ENCODE measurements at regions not wholly inside any gene's neighbourhood (a gene's known extent, or its start where the extent isn't known, plus 50 kb on each side); places are given as distances from the start of the nearest gene placed in this dataset.

GRCh38 chr12:107530701-107531100 is 154.9 kb upstream of the PWP1 start:
- DNase-seq = no peak

GRCh38 chr12:107533218-107533617 is 152.4 kb upstream of the PWP1 start:
- no peak for DNase-seq

GRCh38 chr12:107536613-107537012 is 149.0 kb upstream of the PWP1 start:
- DNase-seq = no peak

DNA sequence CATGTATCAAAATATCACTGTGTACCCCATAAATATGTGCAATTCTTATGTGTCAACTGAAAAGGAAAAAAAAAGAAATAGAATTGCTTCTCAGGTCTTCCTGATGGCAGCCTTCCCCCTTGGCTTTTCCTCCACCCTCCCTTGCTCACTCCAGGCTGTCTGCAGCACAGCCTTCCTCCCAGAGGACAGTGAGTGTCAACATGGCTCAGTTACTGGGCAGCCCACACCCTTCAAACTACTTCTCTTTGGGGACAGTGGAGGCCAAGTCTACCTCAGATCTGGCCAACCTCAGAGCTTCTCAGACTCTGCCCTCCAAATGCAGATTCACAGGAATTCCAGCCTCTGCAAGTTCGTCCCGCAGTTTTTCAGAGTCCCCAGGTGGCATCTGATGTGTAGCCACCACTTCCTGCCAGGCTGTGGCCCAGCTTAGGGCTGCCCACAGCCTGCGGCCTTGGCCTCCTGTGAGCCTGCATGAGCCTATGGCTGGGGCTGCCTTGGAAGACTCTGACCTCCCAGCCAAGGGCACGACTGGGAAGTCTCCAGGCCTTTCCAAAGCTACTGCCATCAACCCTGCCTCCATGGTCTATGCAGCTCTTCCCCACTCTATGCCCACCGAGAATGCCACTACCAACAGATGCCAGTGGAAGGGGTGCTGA is 148.0 kb upstream of the PWP1 start:
- DNase-seq = no peak

DNA sequence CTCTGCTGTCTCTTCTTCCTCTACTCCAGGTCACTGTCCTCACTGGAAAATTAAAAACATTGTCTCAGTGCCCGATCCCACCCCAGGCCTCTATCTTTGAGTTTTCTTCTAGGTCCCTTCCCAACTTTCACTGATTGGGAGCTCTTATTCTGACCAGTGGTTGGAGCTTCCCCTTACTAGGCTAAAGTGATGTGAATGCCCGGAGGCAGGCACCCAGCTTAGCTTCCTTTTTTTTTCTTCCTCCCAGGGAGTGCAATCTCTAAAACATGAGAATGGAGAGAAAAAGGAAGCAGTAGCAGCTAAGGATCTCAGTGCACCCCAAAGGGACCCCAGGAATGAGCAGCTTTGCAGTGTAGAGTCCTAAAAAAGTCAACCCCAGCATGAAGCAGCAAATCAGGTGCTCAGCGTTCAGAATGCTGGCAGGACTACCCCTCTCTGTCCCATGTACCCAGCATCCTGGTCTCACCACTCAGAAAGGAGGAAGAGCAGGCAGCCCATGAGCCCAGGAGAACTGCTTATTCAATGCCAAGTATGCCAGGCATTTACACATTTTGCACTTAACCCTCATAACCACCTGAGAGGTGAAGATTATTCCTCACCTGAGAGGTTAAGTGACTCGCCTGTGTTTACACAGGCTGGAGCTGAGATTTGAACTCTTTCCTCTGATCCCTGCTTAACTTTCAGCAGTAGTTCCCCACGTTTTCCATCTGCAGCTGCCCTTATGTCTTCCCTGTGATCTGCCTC is 146.2 kb upstream of the PWP1 start:
- no peak for DNase-seq

- no peak for DNase-seq
Observed at GRCh38 chr12:107541001-107541705, 144.4 kb upstream of the PWP1 start.

DNA sequence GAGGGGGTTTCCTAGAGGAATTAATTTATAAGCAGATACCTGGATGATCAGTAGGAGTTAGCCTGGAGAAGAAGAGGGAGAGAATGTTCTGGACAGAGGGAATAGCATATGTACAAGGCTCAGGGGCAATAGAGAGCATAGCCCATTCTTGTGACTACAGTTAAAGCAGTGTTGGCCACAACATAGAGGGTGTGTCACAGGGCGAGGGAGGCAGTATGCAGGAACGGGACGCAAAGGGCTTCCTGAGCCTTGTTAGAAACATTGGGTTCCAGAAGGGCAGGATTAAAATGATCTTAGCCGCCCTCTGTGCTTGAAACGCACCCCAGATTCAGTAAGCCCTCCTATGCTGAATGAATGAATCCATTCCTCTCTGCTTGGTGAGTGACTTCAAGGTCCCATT is 142.2 kb upstream of the PWP1 start:
- no peak for DNase-seq

GRCh38 chr12:107543841-107544240 is 141.8 kb upstream of the PWP1 start:
- no peak for DNase-seq

DNA sequence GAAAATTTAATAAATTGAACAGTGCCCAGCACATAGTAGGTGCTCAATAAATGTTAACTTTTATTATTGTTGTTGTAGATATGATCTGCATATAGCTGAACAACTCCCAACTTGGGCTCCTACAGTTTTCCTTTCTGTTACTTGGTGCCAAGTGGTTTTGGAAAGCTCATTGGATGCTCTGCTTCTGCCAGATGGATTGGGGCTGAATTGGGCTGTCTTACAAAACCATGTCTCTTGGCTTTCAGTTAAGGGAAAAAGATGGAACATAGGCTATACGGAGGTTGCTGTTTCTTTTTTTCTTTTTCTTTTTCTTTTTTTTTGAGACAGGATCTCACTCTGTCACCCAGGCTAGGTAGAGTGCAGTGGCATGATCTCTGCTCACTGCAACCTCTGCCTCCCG is 140.7 kb upstream of the PWP1 start:
- no peak for DNase-seq

GRCh38 chr12:107545737-107546353 is 139.8 kb upstream of the PWP1 start:
- no peak for DNase-seq

GRCh38 chr12:107547389-107547788 is 138.2 kb upstream of the PWP1 start:
- no peak for DNase-seq

GRCh38 chr12:107549651-107550480 is 135.7 kb upstream of the PWP1 start:
- DNase-seq = no peak

DNA sequence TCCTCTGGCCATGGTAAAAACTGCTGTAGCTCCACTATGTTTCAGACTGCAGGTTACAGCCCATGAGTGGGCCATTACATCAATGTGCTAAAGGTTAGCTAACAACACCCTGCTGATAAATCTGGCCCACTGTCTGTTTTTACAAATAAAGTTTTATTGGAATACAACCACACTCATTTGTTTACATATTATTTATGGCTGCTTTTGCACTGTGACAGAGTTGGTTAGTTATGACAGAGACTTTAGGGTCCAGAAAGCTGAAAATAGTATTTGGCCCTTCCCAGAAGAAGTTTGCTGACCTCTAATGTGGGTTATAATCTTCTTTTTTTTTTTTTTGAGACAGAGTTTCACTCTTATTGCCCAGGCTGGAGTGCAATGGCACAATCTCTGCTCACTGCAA is 134.2 kb upstream of the PWP1 start:
- no peak for DNase-seq

DNA sequence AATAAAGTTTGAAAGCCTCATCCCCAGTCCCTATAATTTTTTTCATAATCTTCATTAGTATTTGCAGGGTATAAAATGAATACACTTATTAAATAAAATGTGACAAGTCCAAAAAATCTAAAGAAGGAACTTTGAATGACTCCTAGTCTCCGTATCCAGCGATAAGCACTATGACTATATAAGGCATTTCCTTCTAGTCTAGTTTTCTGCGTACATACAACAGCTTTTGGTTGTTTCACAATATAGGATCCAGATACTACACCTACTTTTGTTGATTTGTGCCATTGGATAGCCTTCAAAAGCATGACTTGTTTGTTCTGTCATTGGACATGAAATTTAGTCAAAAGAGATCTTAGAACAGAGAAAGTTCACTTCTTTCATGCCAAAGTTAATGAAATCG is 133.3 kb upstream of the PWP1 start:
- DNase-seq = no peak

- DNase-seq = no peak
Observed at GRCh38 chr12:107553211-107553765, 132.3 kb upstream of the PWP1 start.

DNA sequence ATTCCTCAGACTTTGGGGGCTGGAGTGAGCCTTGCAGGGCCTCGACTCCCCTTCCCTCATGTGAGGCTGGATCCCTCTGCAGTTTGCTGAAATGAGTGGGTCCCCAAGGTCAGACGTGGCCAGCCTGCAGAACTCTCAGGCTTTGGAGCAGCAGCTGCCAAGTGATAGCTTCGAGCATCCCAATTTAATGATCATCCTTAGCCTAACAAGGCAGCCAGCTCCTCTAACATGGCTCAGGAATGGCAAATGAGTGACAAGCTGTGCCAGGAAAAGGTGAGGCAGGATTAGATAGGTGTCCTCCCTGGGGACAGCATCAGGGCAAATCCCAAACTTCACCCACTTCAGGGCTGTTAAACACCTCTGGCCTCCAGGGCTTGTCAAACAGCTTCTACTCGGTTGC is 130.7 kb upstream of the PWP1 start:
- DNase-seq = no peak

- DNase-seq = no peak
Observed at GRCh38 chr12:107557026-107557425, 128.6 kb upstream of the PWP1 start.

DNA sequence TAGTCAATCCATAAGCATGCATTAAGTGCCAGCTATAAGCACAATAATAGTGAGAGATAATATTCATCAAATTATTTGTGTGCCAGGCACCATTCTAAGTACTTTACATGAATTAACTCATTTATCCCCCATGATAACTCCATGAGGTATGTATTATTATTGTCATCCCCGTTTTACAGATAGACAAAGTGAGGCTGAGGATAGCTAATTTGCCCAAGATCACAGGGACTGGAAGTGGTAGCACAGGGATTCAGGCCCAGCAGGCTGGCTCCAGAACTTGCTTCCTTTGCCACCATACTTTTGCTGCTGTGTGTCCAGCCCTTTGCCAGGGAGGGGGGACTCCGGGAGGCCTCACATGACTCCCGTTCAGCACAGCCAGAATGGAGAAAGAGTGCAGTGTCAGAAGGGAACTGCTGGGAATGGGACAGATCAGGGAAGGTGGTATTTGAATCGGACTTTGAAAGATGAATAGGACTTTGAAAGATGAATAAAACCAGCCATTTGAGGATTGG is 128.0 kb upstream of the PWP1 start:
- no peak for DNase-seq

DNA sequence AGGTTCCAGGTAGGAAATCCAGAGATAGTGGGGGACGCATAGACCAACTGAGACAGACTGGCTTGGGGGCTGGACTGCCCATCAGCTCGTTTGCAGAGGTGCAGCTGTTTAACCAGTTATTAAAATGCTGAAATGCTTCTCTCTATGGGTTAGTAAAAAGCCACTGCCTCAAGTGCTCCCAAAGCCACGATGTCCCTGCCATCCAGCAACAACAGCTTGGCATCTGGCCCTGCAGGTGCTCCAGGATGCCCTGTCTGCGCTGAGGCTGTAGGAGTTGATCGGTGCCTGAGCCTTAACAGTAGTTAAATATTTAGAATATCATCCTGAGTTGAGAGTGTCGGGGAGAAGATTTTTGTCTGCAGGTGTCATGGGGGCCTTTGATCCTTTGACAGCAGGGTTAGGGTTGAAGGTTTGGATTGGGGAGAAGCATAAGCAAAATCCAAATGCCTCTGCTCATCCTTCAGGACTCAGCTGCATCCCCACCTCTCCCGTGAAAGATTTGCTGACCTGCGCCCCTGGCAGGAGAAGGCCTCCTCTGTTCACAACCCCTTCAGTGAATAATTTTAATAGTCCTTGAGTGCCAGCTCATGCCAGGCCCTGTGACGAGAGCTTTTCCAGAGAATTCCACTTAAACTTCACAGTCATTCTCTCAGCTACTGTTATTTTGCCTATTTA is 127.3 kb upstream of the PWP1 start:
- DNase-seq = no peak

- no peak for DNase-seq
Observed at GRCh38 chr12:107558816-107559382, 126.7 kb upstream of the PWP1 start.
